COLO668 (cell line): ENCODE measurements at regions not wholly inside any gene's neighbourhood (a gene's known extent, or its start where the extent isn't known, plus 50 kb on each side); places are given as distances from the start of the nearest gene placed in this dataset.

Source experiments
- DNase-seq: peaks from one replicate; lab custom pipeline; 2025; ENCODE audit not compliant: unreplicated experiment; lab: John Stamatoyannopoulos, UW

- no peak for DNase-seq
Observed at GRCh38 chr2:71746946-71747501, 293.7 kb downstream of the DYSF start.

DNA sequence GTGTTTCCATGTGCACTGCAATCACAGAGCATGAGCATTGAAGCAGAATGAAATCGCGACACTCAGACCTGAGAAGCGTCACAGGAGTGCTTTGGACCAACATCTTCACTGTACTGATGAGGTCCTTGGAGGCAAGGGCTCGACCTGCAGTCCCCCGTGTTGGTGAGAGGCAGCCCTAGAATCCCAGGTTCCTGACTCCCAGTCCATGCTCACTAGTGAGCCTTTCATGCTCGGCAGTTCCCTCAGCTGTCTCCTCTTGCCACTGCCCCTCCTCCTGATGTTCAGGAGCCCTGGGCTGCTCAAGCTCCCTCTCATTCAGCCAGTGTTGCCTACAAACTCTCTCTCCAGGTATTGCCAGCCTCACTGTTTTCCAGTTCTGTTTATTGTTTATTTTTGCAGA is 291.4 kb downstream of the DYSF start:
- DNase-seq, result no peak

GRCh38 chr2:71743995-71744675 is 290.8 kb downstream of the DYSF start:
- no peak for DNase-seq

DNA sequence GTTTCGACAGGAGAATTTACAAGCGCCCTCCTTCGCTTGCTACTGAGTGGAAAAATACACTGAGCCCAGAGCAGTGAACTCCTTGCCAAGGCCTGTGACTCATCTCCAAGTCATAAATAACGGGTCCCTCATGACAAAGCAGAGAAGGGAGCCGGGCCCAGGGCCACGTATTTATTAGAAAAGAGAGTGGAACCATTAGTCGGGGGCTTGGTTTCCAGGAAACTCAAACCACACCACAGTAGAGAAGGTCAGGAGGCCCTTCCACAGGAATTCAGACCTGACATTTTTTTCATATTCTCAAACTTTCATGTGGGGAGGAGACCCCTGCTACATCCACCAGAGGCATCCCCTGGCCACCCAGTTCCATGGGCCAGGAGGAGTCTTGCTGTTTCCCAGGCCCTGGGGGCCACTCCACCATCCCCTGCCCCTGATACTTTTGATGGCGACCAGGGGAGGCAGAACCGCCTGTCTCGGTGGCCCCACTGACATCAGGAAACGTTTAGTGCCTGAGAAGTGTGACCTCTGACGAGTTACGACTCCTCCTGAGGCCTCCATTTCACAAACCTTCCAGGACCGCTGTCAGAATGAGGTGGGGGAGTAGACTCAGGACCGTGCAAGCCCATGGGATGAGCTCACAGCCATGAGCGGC is 289.7 kb downstream of the DYSF start:
- no peak for DNase-seq

DNA sequence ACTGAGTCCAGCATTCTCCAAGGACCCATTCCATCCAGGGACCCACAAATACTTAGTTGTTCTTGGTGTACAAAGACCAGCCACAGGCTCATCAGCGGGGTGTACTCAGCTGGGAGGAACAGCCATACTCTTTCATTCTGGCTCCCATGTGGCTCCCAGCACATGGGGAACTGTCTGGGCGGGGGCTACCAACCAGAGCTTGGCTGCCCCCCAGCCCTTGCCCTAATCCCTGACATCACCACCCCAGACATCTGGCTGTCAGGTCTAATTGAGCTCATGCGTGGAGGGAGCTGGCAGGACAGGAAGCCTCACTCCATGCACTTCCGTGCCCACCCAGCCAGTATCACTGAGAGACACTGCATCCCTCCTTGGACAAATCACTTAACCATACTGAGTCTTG is 283.6 kb downstream of the DYSF start:
- DNase-seq, result no peak

DNA sequence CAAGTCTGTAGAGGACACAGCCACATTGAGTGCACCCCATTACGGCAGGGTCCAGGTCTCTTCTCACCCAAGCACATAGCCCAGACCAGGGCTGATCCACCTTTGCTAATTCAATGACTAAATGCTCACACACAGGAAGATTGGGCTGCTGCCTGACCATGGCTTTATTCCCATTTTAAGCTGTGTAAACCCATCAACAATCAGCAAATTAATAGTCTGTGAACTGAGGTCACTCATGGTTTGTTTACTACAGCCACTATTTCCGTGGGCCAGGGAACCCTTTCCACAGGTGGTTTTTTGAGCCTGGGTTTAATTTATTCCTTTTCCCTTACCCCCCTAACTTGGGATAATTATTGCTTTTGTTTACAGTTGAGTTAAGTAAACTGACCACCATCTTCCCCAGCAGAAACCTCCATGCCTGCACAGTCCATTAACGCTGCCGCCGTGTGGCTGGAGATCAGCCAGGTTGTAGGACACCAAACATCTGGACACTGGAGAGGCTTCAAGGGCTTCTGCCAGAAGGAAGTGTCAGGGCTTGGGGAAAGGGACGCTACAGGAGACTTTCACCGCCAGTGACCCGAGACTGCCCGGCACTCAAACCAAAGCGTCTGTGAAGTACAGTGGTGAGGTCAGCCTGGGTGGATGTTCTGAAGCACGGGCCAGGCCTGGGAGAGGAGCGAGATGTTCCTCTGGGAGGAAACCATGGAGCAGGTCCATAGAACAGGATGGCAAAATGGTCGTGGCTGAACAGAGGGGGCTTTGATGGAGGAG is 282.9 kb downstream of the DYSF start:
- DNase-seq, result no peak
